GM18502 (cell line): ENCODE measurements at regions not wholly inside any gene's neighbourhood (a gene's known extent, or its start where the extent isn't known, plus 50 kb on each side); places are given as distances from the start of the nearest gene placed in this dataset.
"Not testable (repeated sequence)": the region's sequence is repeated elsewhere in the genome, so short reads cannot be mapped to it uniquely, and the experiment has no call there.

Source experiments
- ATAC-seq: cut with Tn5 transposase; IDR thresholded peaks from one replicate; pipeline ENCODE4 v1.9.1; 2021; ENCODE audit warnings: mild to moderate bottlenecking; ENCODE audit not compliant: unreplicated experiment, poor library complexity

- not testable (repeated sequence) for ATAC-seq
Measured at GRCh38 chr11:90582999-90583398, 360.1 kb upstream of the CHORDC1 start.

GRCh38 chr11:90564531-90564930 lies 341.7 kb upstream of the CHORDC1 start:
- ATAC-seq = no peak

- ATAC-seq = no peak
Measured at GRCh38 chr11:90558328-90558865, 335.5 kb upstream of the CHORDC1 start.

- no peak for ATAC-seq
Measured at GRCh38 chr11:90556606-90557005, 333.8 kb upstream of the CHORDC1 start.

GRCh38 chr11:90556026-90556425 lies 333.2 kb upstream of the CHORDC1 start:
- ATAC-seq = no peak

GRCh38 chr11:90555477-90555876 lies 332.6 kb upstream of the CHORDC1 start:
- no peak for ATAC-seq

- no peak for ATAC-seq
Measured at GRCh38 chr11:90542092-90542491, 319.2 kb upstream of the CHORDC1 start.

- ATAC-seq = no peak
Measured at GRCh38 chr11:90536301-90536700, 313.5 kb upstream of the CHORDC1 start.

- no peak for ATAC-seq
Measured at GRCh38 chr11:90532125-90532524, 309.3 kb upstream of the CHORDC1 start.

- ATAC-seq = no peak
Measured at GRCh38 chr11:90531001-90531400, 308.2 kb upstream of the CHORDC1 start.

GRCh38 chr11:90525962-90526361 lies 303.1 kb upstream of the CHORDC1 start:
- ATAC-seq = no peak

- ATAC-seq = peak; percentile 72
Measured at GRCh38 chr11:90512846-90513245, 290.0 kb upstream of the CHORDC1 start.

- no peak for ATAC-seq
Measured at GRCh38 chr11:90510839-90511238, 288.0 kb upstream of the CHORDC1 start.

- ATAC-seq = no peak
Measured at GRCh38 chr11:90500922-90501568, 278.2 kb upstream of the CHORDC1 start.

- ATAC-seq = no peak
Measured at GRCh38 chr11:90496722-90497121, 273.9 kb upstream of the CHORDC1 start.

GRCh38 chr11:90493379-90493778 lies 270.5 kb upstream of the CHORDC1 start:
- no peak for ATAC-seq

- no peak for ATAC-seq
Measured at GRCh38 chr11:90491466-90491865, 268.6 kb upstream of the CHORDC1 start.

GRCh38 chr11:90476442-90477007 lies 253.7 kb upstream of the CHORDC1 start:
- ATAC-seq = peak; percentile 86

GRCh38 chr11:90468923-90469322 lies 246.1 kb upstream of the CHORDC1 start:
- ATAC-seq = no peak

GRCh38 chr11:90465553-90465952 lies 242.7 kb upstream of the CHORDC1 start:
- no peak for ATAC-seq

- not testable (repeated sequence) for ATAC-seq
Measured at GRCh38 chr11:90455347-90455920, 232.6 kb upstream of the CHORDC1 start.

- ATAC-seq = no peak
Measured at GRCh38 chr11:90453525-90453924, 230.7 kb upstream of the CHORDC1 start.
